Ovary (tissue), 3 donors: ENCODE measurements at regions not wholly inside any gene's neighbourhood (a gene's known extent, or its start where the extent isn't known, plus 50 kb on each side); places are given as distances from the start of the nearest gene placed in this dataset.

Experiments used
- CTCF ChIP-seq, 3 donors: fragments of 450-650 bp in 2 of 3; fragments of 200-600 bp in 1 of 3; IDR thresholded peaks; one replicate each; pipeline versions ENCODE4 v1.5.1 to v1.8.0; 2016 to 2022; ENCODE audit warnings: antibody characterized with exemption in 3 of 3, mild to moderate bottlenecking in 1 of 3
- POLR2A ChIP-seq: fragments of 450-650 bp; IDR thresholded peaks from one replicate; pipeline ENCODE4 v1.6.1; 2017; ENCODE audit warnings: antibody characterized with exemption, mild to moderate bottlenecking, moderate library complexity
- donor health status: DM: no; HTN: no; CAD: no.

DNA sequence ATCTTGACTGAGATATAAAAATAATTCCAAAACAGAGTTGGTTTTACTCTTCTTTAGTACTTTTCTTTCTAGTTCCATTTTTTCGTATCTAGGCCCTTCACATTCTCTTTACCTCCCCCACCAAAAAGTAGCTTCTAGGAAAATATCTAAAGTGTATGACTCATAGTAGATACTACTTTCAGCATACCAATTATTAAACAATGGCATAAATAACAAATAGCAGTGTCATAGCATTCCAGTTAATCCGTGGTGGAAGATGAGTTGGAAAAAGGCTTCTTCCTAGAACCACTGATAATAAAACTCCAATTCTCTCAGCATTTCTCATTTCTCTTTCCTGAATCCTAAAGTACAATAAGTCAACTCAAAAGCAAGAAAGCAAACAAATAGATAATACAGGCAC lies 859.0 kb upstream of the B3GALT2 start:
- TF ChIP-seq CTCF (IDR thresholded peaks at IDR 0.05) = no peak
- TF ChIP-seq POLR2A = no peak
